Neural progenitor cell (in vitro differentiated cells): ENCODE measurements at regions not wholly inside any gene's neighbourhood (a gene's known extent, or its start where the extent isn't known, plus 50 kb on each side); places are given as distances from the start of the nearest gene placed in this dataset.

Source experiments
- CTCF ChIP-seq: fragments of 200-600 bp; sonication (generic); IDR thresholded peaks from 2 replicates; pipeline ENCODE4 v1.5.1; 2017; ENCODE audit warnings: antibody characterized with exemption, mild to moderate bottlenecking
- EZH2 ChIP-seq: fragments of 200-600 bp; sonication (generic); IDR thresholded peaks from 2 replicates; pipeline ENCODE4 v1.6.1; 2017; ENCODE audit warnings: antibody characterized with exemption, mild to moderate bottlenecking, moderate library complexity

- no peak for TF ChIP-seq CTCF
- no peak for TF ChIP-seq EZH2
Observed at GRCh38 chr3:5554245-5554747, 366.8 kb downstream of the EDEM1 start.
